Astrocyte (in vitro differentiated cells and primary cell): ENCODE measurements at regions not wholly inside any gene's neighbourhood (a gene's known extent, or its start where the extent isn't known, plus 50 kb on each side); places are given as distances from the start of the nearest gene placed in this dataset.
A peak's percentile ranks its signal among the peaks of the same experiment; 100 is the strongest.

Experiments
- DNase-seq: peaks from one replicate; pipeline ENCODE4 v3.0.0-alpha.2; 2010; ENCODE audit warnings: low read depth
- FAIRE-seq: peaks from 2 replicates; lab custom pipeline; 2011; peaks lifted over from hg19 to GRCh38; lab: Jason Lieb, UNC
- H2AFZ ChIP-seq: 2 replicates; pipeline ENCODE4 v1.6.0; 2012; ENCODE audit warnings: low read depth, low read length, inconsistent platforms
- H3K27ac ChIP-seq: 2 replicates; pipeline ENCODE4 v1.5.1; 2011; ENCODE audit warnings: low read depth, low read length, inconsistent platforms
- H3K27me3 ChIP-seq: 2 replicates; pipeline ENCODE4 v1.6.0; 2011; ENCODE audit warnings: low read length, inconsistent platforms; ENCODE audit not compliant: insufficient read depth
- H3K36me3 ChIP-seq: 2 replicates; pipeline ENCODE4 v1.5.1; 2011; ENCODE audit warnings: low read length, inconsistent platforms; ENCODE audit not compliant: insufficient read depth
- H3K4me1 ChIP-seq: 2 replicates; pipeline ENCODE4 v1.5.1; 2011; ENCODE audit warnings: low read length, inconsistent platforms; ENCODE audit not compliant: insufficient read depth
- H3K4me2 ChIP-seq: 2 replicates; pipeline ENCODE4 v1.6.0; 2012; ENCODE audit warnings: low read length, inconsistent platforms
- H3K4me3 ChIP-seq: 2 replicates; pipeline ENCODE4 v1.5.1; 2011; ENCODE audit warnings: low read depth, mild to moderate bottlenecking, low read length, inconsistent platforms; ENCODE audit not compliant: insufficient read depth
- H3K79me2 ChIP-seq: 2 replicates; pipeline ENCODE4 v1.6.0; 2012; ENCODE audit warnings: mild to moderate bottlenecking, low read length, inconsistent platforms; ENCODE audit not compliant: insufficient read depth
- H3K9ac ChIP-seq: 2 replicates; pipeline ENCODE4 v1.6.0; 2012; ENCODE audit warnings: mild to moderate bottlenecking, low read length, inconsistent platforms
- H3K9me3 ChIP-seq: 2 replicates; pipeline ENCODE4 v1.5.1; 2012; ENCODE audit warnings: low read depth, mild to moderate bottlenecking, low read length, inconsistent platforms; ENCODE audit not compliant: insufficient read depth
- H4K20me1 ChIP-seq: 2 replicates; pipeline ENCODE4 v1.6.0; 2012; ENCODE audit warnings: low read length, inconsistent platforms; ENCODE audit not compliant: insufficient read depth
- H3K27ac Mint-ChIP-seq: one replicate; pipeline ENCODE4 v1.8.0; 2021; ENCODE audit warnings: mild to moderate bottlenecking, mixed read lengths; ENCODE audit not compliant: unreplicated experiment
- H3K27me3 Mint-ChIP-seq: one replicate; pipeline ENCODE4 v1.8.0; 2021; ENCODE audit warnings: low read depth, mixed read lengths; ENCODE audit not compliant: unreplicated experiment
- H3K36me3 Mint-ChIP-seq: one replicate; pipeline ENCODE4 v1.8.0; 2021; ENCODE audit warnings: low read depth, mixed read lengths; ENCODE audit not compliant: unreplicated experiment
- H3K4me1 Mint-ChIP-seq: one replicate; pipeline ENCODE4 v1.8.0; 2021; ENCODE audit warnings: low read depth, mixed read lengths; ENCODE audit not compliant: unreplicated experiment
- H3K4me3 Mint-ChIP-seq: one replicate; pipeline ENCODE4 v1.8.0; 2021; ENCODE audit warnings: mild to moderate bottlenecking, moderate library complexity, mixed read lengths; ENCODE audit not compliant: unreplicated experiment
- H3K9me3 Mint-ChIP-seq: one replicate; pipeline ENCODE4 v1.8.0; 2021; ENCODE audit warnings: mild to moderate bottlenecking, mixed read lengths; ENCODE audit not compliant: unreplicated experiment
- CTCF ChIP-seq: IDR thresholded peaks from 2 replicates; pipeline ENCODE4 v1.5.1; 2011; ENCODE audit warnings: low read depth, mild to moderate bottlenecking, inconsistent platforms, low read length, moderate library complexity; ENCODE audit not compliant: insufficient read depth
- EZH2 ChIP-seq: IDR thresholded peaks from 2 replicates; pipeline ENCODE4 v1.6.1; 2012; ENCODE audit warnings: mild to moderate bottlenecking, low read length, inconsistent platforms; ENCODE audit not compliant: insufficient read depth

- H3K9ac ChIP-seq: no peak overlapping the region
- H3K36me3 Mint-ChIP-seq: peaks cover 2% of the 10 kb centered on the region
- H3K4me3 Mint-ChIP-seq: no peak overlapping the region
Observed at GRCh38 chr6:81979329-81979728, 226.8 kb upstream of the TENT5A start.

DNA sequence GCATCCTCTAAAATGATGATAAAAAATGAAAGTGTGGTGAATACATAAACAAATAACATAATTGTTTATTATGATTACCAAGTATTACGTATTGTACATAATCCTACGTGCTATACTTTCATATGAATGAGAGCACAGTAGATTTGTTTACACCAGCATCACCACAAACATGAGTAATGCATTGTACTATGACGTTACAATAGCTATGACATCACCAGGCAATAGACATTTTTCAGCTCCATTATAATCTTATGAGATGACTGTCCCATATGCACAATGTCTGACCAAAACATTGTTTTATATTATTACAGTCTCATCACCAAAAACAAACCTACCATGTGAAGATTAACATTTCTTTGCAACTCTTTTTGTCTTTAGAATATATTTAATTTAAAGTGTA is 225.7 kb upstream of the TENT5A start:
- no peak overlapping the region for H3K27ac Mint-ChIP-seq
- Histone ChIP-seq H2AFZ (no peak overlapping the region), H3K27ac (no peak overlapping the region), H3K4me2 (no peak overlapping the region), H3K9ac (no peak overlapping the region), H3K9me3 (no peaks in the 10 kb centered on the region), H3K36me3 (no peaks in the 10 kb centered on the region), H3K79me2 (no peaks in the 10 kb centered on the region), H3K4me1 (peaks cover 9% of the 10 kb centered on the region), H3K27me3 (no peaks in the 10 kb centered on the region), H3K4me3 (no peak overlapping the region), H4K20me1 (no peaks in the 10 kb centered on the region)
- peaks cover 2% of the 10 kb centered on the region for H3K36me3 Mint-ChIP-seq
- peaks cover 3% of the 10 kb centered on the region for H3K9me3 Mint-ChIP-seq
- H3K27me3 Mint-ChIP-seq: no peaks in the 10 kb centered on the region
- H3K4me3 Mint-ChIP-seq: no peak overlapping the region
- TF ChIP-seq EZH2: no peak
- no peak for TF ChIP-seq CTCF
- peaks cover 18% of the 10 kb centered on the region for H3K4me1 Mint-ChIP-seq
- FAIRE-seq (no peak), DNase-seq (peak; percentile 10)

More at GRCh38 chr6:81979329-81979728, 226.8 kb upstream of the TENT5A start:
- Histone ChIP-seq H3K27me3 (no peaks in the 10 kb centered on the region), H3K4me3 (no peak overlapping the region), H3K4me2 (no peak overlapping the region), H3K79me2 (no peaks in the 10 kb centered on the region), H2AFZ (no peak overlapping the region), H4K20me1 (no peaks in the 10 kb centered on the region), H3K27ac (no peak overlapping the region), H3K4me1 (peaks cover 9% of the 10 kb centered on the region), H3K36me3 (no peaks in the 10 kb centered on the region), H3K9me3 (no peaks in the 10 kb centered on the region)
- no peaks in the 10 kb centered on the region for H3K27me3 Mint-ChIP-seq
- peaks cover 18% of the 10 kb centered on the region for H3K4me1 Mint-ChIP-seq
- FAIRE-seq (no peak), DNase-seq (no peak)
- no peak for TF ChIP-seq EZH2
- TF ChIP-seq CTCF: no peak
- no peak overlapping the region for H3K27ac Mint-ChIP-seq
- H3K9me3 Mint-ChIP-seq: peaks cover 3% of the 10 kb centered on the region

DNA sequence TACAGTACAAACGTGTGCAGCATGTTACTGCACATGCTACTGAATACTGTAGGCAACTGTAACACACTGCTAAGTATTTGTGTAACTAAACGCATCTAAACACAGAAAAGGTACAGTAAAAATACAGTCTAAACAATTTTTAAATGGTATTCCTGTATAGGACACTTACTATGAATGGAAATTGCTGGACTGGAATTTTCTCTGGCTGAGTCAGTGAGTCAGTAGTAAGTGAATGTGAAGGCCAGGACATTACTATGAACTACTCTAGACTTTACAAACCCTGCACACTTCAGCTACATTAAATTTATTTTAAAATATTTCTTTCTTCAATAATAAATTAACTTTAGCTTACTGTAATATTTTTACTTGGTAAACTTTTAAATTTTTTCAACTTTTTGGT is 225.0 kb upstream of the TENT5A start:
- FAIRE-seq: peak; percentile 37
- H3K4me3 ChIP-seq: no peak overlapping the region
- peaks cover 14% of the 10 kb centered on the region for H3K4me1 Mint-ChIP-seq
- peak; percentile 49 for DNase-seq
- H3K36me3 ChIP-seq: no peaks in the 10 kb centered on the region
- no peaks in the 10 kb centered on the region for H4K20me1 ChIP-seq
- H3K4me1 ChIP-seq: peaks cover 9% of the 10 kb centered on the region
- no peaks in the 10 kb centered on the region for H3K27me3 Mint-ChIP-seq
- no peak overlapping the region for H3K4me3 Mint-ChIP-seq
- H2AFZ ChIP-seq: no peak overlapping the region
- H3K9me3 ChIP-seq: no peaks in the 10 kb centered on the region
- H3K27ac Mint-ChIP-seq: no peak overlapping the region
- H3K27ac ChIP-seq: no peak overlapping the region
- H3K79me2 ChIP-seq: no peaks in the 10 kb centered on the region
- H3K4me2 ChIP-seq: no peak overlapping the region
- TF ChIP-seq EZH2 (no peak), CTCF (no peak)
- no peak overlapping the region for H3K9ac ChIP-seq
- no peaks in the 10 kb centered on the region for H3K27me3 ChIP-seq
- peaks cover 2% of the 10 kb centered on the region for H3K36me3 Mint-ChIP-seq
- H3K9me3 Mint-ChIP-seq: peaks cover 5% of the 10 kb centered on the region
